ENCODE measurements at regions not wholly inside any gene's neighbourhood (a gene's known extent, or its start where the extent isn't known, plus 50 kb on each side); places are given as distances from the start of the nearest gene placed in this dataset.

GRCh38 chr15:70212286-70212962 lies 114.7 kb upstream of the TLE3 start:
- no peak for TF ChIP-seq CTCF (IDR thresholded peaks at IDR 0.05; ENCODE audit: low read depth, low read length)
- in situ Hi-C loops (cut with HindIII; ENCODE audit: low sequenced_read_pairs) = no loop called here
- DNase-seq (ENCODE audit: low read depth, low spot score) = no peak
- H3K4me3 ChIP-seq (ENCODE audit: low read depth, low read length) = no peak overlapping the region

- peak; percentile 14 for TF ChIP-seq CTCF (IDR thresholded peaks at IDR 0.05; ENCODE audit: low read depth, low read length)
- in situ Hi-C loops (cut with HindIII; ENCODE audit: low sequenced_read_pairs) = no loop called here
These were observed 112.8 kb upstream of the TLE3 start for GRCh38 chr15:70210528-70210927.

GRCh38 chr15:70210076-70210475 lies 112.4 kb upstream of the TLE3 start:
- no peak overlapping the region for H3K4me3 ChIP-seq (ENCODE audit: low read depth, low read length)
- TF ChIP-seq CTCF (IDR thresholded peaks at IDR 0.05; ENCODE audit: low read depth, low read length) = no peak
- no peak for DNase-seq (ENCODE audit: low read depth, low spot score)
- in situ Hi-C loops (cut with HindIII; ENCODE audit: low sequenced_read_pairs) = no loop called here

More at GRCh38 chr15:70210528-70210927, 112.8 kb upstream of the TLE3 start:
- DNase-seq (ENCODE audit: low read depth, low spot score) = no peak
- no peak overlapping the region for H3K4me3 ChIP-seq (ENCODE audit: low read depth, low read length)

- DNase-seq (ENCODE audit: low read depth, low spot score) = no peak
- H3K4me3 ChIP-seq (ENCODE audit: low read depth, low read length) = no peak overlapping the region
- no peak for TF ChIP-seq CTCF (IDR thresholded peaks at IDR 0.05; ENCODE audit: low read depth, low read length)
- in situ Hi-C loops (cut with HindIII; ENCODE audit: low sequenced_read_pairs) = no loop called here
These were observed 111.8 kb upstream of the TLE3 start for GRCh38 chr15:70209499-70209898.

GRCh38 chr15:70208332-70208731 lies 110.6 kb upstream of the TLE3 start:
- TF ChIP-seq CTCF (IDR thresholded peaks at IDR 0.05; ENCODE audit: low read depth, low read length) = no peak
- no peak overlapping the region for H3K4me3 ChIP-seq (ENCODE audit: low read depth, low read length)
- no peak for DNase-seq (ENCODE audit: low read depth, low spot score)
- in situ Hi-C loops (cut with HindIII; ENCODE audit: low sequenced_read_pairs) = no loop called here

GRCh38 chr15:70206668-70207067 lies 109.0 kb upstream of the TLE3 start:
- DNase-seq (ENCODE audit: low read depth, low spot score) = no peak
- H3K4me3 ChIP-seq (ENCODE audit: low read depth, low read length) = no peak overlapping the region
- in situ Hi-C loops (cut with HindIII; ENCODE audit: low sequenced_read_pairs) = no loop called here
- TF ChIP-seq CTCF (IDR thresholded peaks at IDR 0.05; ENCODE audit: low read depth, low read length) = no peak
